ENCODE measurements at regions not wholly inside any gene's neighbourhood (a gene's known extent, or its start where the extent isn't known, plus 50 kb on each side); places are given as distances from the start of the nearest gene placed in this dataset.

GRCh38 chr7:68729371-68729770, 868.9 kb upstream of the AUTS2 start:
- no peak for TF ChIP-seq CTCF (IDR thresholded peaks at IDR 0.05; ENCODE audit: control insufficient read depth, insufficient read depth, low read depth, low read length, missing control alignments)
- DNase-seq (ENCODE audit: low read depth): no peak

GRCh38 chr7:68730194-68730593, 868.1 kb upstream of the AUTS2 start:
- DNase-seq (ENCODE audit: low read depth): no peak
- no peak overlapping the region for H3K4me3 ChIP-seq (ENCODE audit: control insufficient read depth, low read depth, low read length)
- TF ChIP-seq CTCF (IDR thresholded peaks at IDR 0.05; ENCODE audit: control insufficient read depth, insufficient read depth, low read depth, low read length, missing control alignments): no peak

More at GRCh38 chr7:68729371-68729770, 868.9 kb upstream of the AUTS2 start:
- H3K4me3 ChIP-seq (ENCODE audit: control insufficient read depth, low read depth, low read length): no peak overlapping the region

- no peak for TF ChIP-seq CTCF (IDR thresholded peaks at IDR 0.05; ENCODE audit: control insufficient read depth, insufficient read depth, low read depth, low read length, missing control alignments)
- no peak overlapping the region for H3K4me3 ChIP-seq (ENCODE audit: control insufficient read depth, low read depth, low read length)
- DNase-seq (ENCODE audit: low read depth): no peak
Measured at GRCh38 chr7:68730964-68731363, 867.3 kb upstream of the AUTS2 start.

GRCh38 chr7:68733219-68734153, 864.8 kb upstream of the AUTS2 start:
- no peak for DNase-seq (ENCODE audit: low read depth)
- TF ChIP-seq CTCF (IDR thresholded peaks at IDR 0.05; ENCODE audit: control insufficient read depth, insufficient read depth, low read depth, low read length, missing control alignments): no peak
- no peak overlapping the region for H3K4me3 ChIP-seq (ENCODE audit: control insufficient read depth, low read depth, low read length)

GRCh38 chr7:68734431-68734830, 863.8 kb upstream of the AUTS2 start:
- no peak for DNase-seq (ENCODE audit: low read depth)
- TF ChIP-seq CTCF (IDR thresholded peaks at IDR 0.05; ENCODE audit: control insufficient read depth, insufficient read depth, low read depth, low read length, missing control alignments): no peak

GRCh38 chr7:68739306-68739705, 859.0 kb upstream of the AUTS2 start:
- TF ChIP-seq CTCF (IDR thresholded peaks at IDR 0.05; ENCODE audit: control insufficient read depth, insufficient read depth, low read depth, low read length, missing control alignments): no peak
- H3K4me3 ChIP-seq (ENCODE audit: control insufficient read depth, low read depth, low read length): no peak overlapping the region
- DNase-seq (ENCODE audit: low read depth): no peak

More at GRCh38 chr7:68734431-68734830, 863.8 kb upstream of the AUTS2 start:
- H3K4me3 ChIP-seq (ENCODE audit: control insufficient read depth, low read depth, low read length): no peak overlapping the region
